HG02870 (cell line): ENCODE measurements at regions not wholly inside any gene's neighbourhood (a gene's known extent, or its start where the extent isn't known, plus 50 kb on each side); places are given as distances from the start of the nearest gene placed in this dataset.
"Not testable (repeated sequence)": the region's sequence is repeated elsewhere in the genome, so short reads cannot be mapped to it uniquely, and the experiment has no call there.

ENCODE experiments used
- ATAC-seq: cut with Tn5 transposase; IDR thresholded peaks from one replicate; pipeline ENCODE4 v1.9.1; 2021; ENCODE audit warnings: mild to moderate bottlenecking, moderate library complexity; ENCODE audit not compliant: unreplicated experiment

DNA sequence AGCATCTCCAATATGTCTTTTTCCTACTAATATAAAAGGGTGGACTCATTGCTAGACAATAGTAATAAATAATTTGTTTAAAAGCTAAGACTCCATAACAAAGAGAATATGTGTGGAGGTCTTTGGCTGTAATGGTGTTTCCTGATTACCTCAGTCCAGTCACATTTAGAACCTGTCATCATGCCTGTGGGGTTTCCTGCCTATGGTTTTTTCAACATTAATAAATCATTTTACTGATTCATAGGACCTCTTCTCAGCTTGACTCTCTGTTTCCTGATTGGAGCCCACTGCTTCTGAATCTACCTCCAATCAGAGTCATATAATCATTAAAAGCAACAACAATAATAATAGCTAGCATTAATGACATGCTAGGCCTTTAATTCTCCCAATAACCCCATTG is 52.4 kb upstream of the GNAI1 start:
- no peak for ATAC-seq

GRCh38 chr7:80078886-80079285 is 55.7 kb upstream of the GNAI1 start:
- no peak for ATAC-seq

DNA sequence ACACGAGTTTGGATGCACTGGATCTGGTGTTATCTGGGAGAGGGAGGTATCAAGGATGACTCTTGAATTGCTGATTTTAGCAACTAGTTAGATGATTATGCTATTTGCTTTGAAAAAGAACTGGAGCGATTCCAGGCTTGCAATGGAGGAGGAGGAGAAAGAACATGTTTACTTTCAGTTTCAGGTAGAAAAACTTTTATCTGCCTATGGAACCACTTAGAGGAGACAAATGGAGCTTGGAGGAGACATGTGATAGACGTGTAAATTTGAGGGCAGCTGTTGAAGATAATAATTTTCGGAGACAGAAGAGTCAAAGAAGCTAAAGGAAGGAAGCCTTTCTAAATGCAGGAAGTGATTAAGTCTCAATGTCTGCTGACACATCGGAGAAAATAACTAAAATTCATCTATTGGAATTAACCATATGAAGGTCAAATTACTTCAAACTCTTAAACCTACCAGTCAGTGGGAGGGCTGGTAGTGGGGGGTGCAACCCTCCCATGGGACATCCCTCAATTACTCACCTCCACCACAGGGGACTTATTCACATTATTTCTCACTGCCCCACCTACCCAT is 56.4 kb upstream of the GNAI1 start:
- no peak for ATAC-seq

DNA sequence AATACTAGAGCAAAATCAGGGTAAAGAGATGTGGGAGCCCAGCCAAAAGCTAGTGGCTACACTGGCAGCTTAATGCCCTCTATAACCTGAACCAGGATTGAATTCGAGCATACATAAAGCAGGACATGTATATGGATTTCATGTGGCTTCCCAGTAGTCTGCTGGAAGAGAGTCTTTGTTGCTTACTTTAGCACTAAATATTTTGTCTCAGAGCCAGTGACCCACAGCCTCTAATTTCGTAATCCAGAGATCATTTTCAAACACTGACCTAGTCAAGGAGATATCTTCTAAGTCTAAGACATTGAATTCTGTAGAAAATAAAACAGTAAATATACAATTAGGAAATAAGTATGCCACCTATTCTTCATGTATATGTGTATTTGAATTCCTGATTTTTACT is 64.2 kb upstream of the GNAI1 start:
- ATAC-seq = no peak

DNA sequence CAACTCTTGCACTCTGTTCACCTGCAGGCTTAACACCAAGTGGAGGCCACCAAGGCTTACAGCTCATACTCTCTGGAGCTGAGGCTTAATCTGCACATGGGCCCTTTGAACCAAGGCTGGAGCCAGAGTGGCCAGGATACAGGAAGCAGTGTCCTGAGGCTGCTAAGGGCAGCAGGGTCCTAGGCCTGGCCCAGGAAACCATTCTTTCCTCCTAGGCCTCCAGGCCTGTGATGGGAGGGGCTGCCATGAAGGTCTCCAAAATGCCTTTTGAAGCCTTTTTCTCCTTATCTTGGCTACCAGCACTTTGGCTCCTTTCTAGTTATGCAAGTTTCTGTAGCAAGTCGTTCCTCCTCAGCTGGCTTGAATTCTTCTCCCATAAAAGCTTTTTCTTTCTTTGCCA is 68.0 kb upstream of the GNAI1 start:
- no peak for ATAC-seq

DNA sequence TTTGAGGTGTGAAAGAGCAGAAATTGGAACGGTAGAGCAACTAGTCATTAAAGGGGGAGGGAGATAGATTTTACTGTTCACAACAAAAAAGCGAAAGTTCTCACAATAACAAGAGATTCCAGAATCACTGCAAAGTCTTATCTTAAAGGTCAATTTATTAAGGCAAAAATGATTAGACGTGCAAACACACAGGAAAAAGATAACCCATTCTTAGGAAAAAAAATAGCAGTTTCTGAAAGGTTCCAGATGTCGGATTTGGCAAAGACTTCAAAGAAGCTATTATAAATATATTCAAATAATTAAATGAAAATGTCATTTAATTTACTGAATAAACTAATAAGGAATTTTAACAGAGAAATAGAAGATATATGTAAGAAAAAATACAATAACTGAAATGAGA is 70.8 kb upstream of the GNAI1 start:
- no peak for ATAC-seq

DNA sequence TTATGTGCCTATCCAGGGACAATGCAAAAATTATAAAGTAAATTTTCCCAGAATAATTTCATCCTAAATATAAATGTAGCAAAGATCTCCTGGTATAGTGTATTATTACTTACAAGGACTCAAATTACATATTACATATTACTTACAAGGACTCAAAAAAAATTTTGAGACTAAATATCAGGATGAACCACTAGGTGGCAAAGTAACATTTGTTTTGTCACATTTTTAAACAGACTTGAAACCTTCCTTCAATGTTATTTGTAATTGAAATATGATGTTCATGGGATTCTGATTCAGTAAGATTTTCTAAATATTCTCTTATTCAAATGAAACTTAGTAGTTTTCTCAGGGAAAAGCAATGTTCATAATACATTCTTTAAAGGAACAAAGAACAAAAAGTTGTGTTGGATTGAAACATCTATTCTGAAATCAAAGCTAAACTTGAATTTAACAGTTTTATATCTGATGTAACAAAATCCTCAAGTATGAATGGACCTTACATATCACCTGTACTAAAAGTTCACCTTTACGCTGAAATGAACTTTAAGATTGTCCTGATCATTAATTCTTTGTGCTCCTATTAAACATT is 74.3 kb upstream of the GNAI1 start:
- ATAC-seq = peak; percentile 49

- peak; percentile 77 for ATAC-seq
Observed at GRCh38 chr7:80057488-80057887, 77.1 kb upstream of the GNAI1 start.

DNA sequence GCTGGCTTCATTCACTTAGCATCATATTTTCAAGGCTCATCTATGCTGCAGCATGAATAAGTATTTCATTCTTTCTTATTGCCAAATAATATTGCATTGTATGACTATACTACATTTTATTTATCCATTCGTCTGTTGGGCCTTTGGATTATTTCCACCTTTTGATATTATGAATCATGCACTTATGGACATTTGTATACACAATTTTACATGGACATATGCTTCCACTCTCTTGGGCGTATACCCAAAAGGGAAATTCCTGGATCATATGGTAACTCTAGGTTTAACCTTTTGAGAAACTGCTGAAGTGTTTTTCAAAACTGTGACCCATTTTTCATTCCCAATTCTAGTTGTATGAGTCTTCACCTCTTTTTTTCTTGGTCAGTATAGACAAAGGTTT is 80.3 kb upstream of the GNAI1 start:
- ATAC-seq = no peak

DNA sequence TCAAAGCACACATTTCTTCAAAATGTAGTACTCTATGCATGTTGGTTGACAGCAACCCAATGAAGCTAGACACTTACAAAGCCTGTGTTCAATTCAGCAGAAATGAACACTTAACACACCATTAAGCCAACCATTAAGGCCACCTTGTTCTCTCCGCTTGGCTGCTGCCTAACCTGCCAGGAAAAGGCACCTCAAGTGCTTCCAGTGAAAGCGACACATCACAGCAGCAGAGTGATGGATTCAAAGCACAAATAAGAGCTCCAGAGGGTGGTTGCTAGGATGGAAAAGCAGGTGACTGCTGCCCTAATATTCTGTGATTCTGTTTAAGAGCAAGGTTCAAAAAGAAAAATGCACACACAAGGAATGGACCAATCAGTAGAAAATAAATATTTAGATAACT is 81.5 kb upstream of the GNAI1 start:
- ATAC-seq = no peak

DNA sequence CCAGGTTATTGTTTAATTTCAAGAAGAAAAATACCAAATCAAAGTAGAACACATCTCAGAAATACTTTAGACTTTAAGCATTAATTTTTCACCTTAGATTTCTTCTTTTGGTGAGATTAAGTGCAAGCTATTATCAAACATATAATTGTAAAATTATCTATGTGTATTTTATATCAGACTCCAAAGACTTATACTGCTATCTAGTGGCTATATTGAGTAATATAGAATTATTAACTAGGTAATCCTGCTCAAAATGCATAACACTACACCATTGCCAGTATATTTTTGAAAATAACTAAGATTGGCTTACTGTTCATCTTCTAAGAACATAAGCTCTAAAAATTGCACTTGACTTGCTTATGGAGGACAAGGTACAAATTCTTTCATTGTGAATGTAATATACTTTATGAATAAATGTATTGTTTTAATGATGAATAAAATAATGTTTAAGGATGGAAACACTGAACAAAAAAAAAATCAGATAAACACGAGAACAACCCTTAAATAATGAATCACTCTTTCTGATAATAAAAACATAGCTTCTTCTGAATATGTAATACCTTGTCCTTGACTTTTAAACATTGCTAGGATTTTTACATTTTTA is 86.7 kb upstream of the GNAI1 start:
- no peak for ATAC-seq

DNA sequence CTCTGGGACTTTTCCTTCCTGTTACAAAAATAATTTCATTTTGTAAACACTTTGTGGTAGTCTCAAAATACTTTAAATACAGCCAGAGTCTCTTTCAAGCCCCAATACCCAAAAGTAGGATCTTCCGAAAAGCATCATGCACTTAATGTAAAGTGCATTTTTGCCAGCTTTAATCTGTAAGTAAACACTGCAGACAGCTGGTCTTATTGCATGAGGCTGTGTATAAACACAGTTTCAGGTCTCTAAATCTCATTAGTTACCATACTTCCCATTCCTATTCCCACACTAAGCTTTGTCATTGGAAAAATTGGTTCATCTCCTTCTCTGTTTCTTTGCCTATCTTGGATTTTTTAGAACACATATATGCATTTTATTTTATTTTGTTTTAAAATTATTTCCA is 87.6 kb upstream of the GNAI1 start:
- ATAC-seq = no peak

DNA sequence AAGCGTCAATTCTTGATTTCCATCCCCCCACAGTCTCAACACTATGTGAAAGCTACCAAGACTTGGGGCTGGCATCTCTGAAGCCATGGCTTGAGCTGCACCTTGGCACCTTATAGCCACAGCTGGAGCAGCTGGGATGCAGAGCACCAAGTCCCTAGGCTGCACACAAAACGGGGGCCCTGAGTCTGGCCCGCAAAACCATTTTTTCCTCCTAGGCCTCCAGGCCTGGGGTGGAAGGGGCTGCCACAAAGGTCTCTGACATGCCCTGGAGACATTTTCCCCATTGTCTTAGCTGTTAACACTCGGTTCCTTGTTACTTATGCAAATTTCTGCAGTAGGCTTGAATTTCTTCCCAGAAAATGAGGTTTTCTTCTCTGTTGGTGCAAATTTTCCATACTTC is 89.8 kb upstream of the GNAI1 start:
- ATAC-seq = no peak

GRCh38 chr7:80040752-80041151 is 93.9 kb upstream of the GNAI1 start:
- no peak for ATAC-seq

DNA sequence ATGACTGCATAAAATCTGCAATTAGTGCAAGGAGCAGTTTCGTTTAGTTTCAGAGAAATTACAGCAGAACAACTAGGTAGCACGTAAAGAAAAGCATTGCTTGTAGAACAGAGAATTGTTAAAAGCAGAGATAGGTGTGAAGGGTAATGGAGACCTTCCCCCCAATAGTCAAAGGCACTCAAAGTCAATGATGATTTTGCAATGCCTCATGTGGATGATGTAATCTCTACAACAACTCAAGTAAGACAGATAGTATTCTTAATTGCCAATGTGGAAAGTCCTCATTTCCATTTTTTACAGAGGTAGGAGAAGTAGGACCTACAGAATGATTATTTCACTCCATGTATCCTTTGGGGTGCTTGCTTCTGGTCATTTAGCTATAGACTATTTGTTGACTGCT is 94.3 kb upstream of the GNAI1 start:
- no peak for ATAC-seq

- no peak for ATAC-seq
Observed at GRCh38 chr7:80039251-80039884, 95.3 kb upstream of the GNAI1 start.

GRCh38 chr7:80037689-80038088 is 96.9 kb upstream of the GNAI1 start:
- no peak for ATAC-seq

GRCh38 chr7:80036107-80036506 is 98.5 kb upstream of the GNAI1 start:
- ATAC-seq = no peak

GRCh38 chr7:80028717-80029116 is 105.9 kb upstream of the GNAI1 start:
- ATAC-seq = no peak

DNA sequence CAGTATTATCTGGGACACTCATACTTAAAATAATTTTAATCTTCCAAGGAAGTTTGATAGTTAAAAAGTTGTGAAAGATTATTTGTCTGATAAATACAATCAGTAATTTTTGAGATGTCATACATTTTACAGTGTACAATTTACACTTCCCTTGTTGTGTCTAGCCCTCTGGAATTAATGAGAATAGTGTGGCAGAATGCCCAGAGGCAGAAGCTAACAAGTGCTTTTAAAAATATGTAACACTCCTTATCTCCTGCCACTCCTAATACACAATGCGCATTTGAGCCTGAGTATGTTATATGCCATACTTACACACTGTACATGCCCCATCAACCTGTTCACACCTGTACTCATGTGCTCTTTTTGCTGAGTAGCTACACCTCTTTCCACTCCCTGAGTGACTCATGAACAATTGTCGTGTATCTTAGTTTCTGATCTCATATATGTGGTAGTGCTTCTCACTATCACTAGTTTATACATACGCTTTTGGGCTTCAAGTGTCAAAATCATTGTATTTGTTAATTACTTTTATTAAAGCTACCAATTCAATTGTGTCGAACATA is 106.9 kb upstream of the GNAI1 start:
- no peak for ATAC-seq

GRCh38 chr7:80026766-80027165 is 107.9 kb upstream of the GNAI1 start:
- ATAC-seq = no peak

DNA sequence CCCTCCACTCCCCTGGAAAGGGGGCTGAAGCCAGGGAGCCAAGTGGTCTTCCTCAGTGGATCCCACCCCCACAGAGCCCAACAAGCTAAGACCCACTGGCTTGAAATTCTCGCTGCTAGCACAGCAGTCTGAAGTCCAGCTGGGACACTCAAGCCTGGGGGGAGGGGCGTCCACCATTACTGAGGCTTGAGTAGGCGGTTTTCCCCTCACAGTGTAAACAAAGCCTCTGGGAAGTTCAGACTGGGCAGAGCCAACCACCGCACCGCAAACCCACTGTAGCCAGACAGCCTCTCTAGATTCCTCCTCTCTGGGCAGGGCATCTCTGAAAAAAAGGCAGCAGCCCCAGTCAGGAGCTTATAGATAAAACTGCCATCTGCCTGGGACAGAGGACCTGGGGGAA is 114.4 kb upstream of the GNAI1 start:
- not testable (repeated sequence) for ATAC-seq
